CD14-positive monocyte (primary cell): ENCODE measurements at regions not wholly inside any gene's neighbourhood (a gene's known extent, or its start where the extent isn't known, plus 50 kb on each side); places are given as distances from the start of the nearest gene placed in this dataset.
A peak's percentile ranks its signal among the peaks of the same experiment; 100 is the strongest.

Experiments
- DNase-seq, 3 donors: peaks; one replicate each; pipeline ENCODE4 v3.0.0-alpha.2; 2011 to 2022
- H2AFZ ChIP-seq: 2 replicates; pipeline ENCODE4 v1.6.0; 2012; ENCODE audit warnings: mild to moderate bottlenecking, low read depth, low read length, inconsistent platforms; ENCODE audit not compliant: insufficient read depth, poor library complexity, severe bottlenecking
- H3K27ac ChIP-seq, 2 donors: 1 replicate in 1 of 2; 2 replicates in 1 of 2; pipeline ENCODE4 v1.5.1; 2012 to 2013; ENCODE audit warnings: low read length in 2 of 2, control low read depth in 1 of 2, inconsistent platforms in 1 of 2, low read depth in 1 of 2, mild to moderate bottlenecking in 1 of 2
- H3K27me3 ChIP-seq, 2 donors: one replicate each; pipeline versions ENCODE4 v1.6.0 to v1.6.1; 2011 to 2013; ENCODE audit warnings: low read length in 2 of 2; ENCODE audit not compliant: control insufficient read depth in 2 of 2, insufficient read depth in 2 of 2
- H3K36me3 ChIP-seq, 2 donors: replicated peaks in 1 of 2; 1 replicate in 1 of 2; 2 replicates in 1 of 2; pipeline versions ENCODE4 v1.5.1 to v1.6.1; 2012 to 2013; ENCODE audit warnings: low read length in 2 of 2, control low read depth in 1 of 2, inconsistent platforms in 1 of 2, mild to moderate bottlenecking in 1 of 2; ENCODE audit not compliant: insufficient read depth in 2 of 2, control insufficient read depth in 1 of 2
- H3K4me1 ChIP-seq, 2 donors: 1 replicate in 1 of 2; 2 replicates in 1 of 2; pipeline versions ENCODE4 v1.5.1 to v1.6.1; 2012 to 2013; ENCODE audit warnings: low read length in 2 of 2, control low read depth in 1 of 2, inconsistent platforms in 1 of 2, mild to moderate bottlenecking in 1 of 2, moderate library complexity in 1 of 2; ENCODE audit not compliant: insufficient read depth in 2 of 2, control insufficient read depth in 1 of 2
- H3K4me2 ChIP-seq: replicated peaks from 2 replicates; pipeline ENCODE3; 2012; ENCODE audit warnings: low read length, moderate library complexity, mild to moderate bottlenecking; ENCODE audit not compliant: poor library complexity, severe bottlenecking; ENCODE audit errors: extremely low read depth
- H3K4me3 ChIP-seq, 3 experiments: fragments of 200-600 bp in 1 of 3; sonication (generic) in 1 of 3; replicated peaks in 1 of 3; 1 replicate in 2 of 3; 2 replicates in 1 of 3; pipeline ENCODE4 v1.5.1; 2011 to 2013; ENCODE audit warnings: low read length in 3 of 3, mild to moderate bottlenecking in 3 of 3, control low read depth in 2 of 3, low read depth in 2 of 3, inconsistent platforms in 1 of 3, moderate library complexity in 1 of 3
- H3K79me2 ChIP-seq: 2 replicates; pipeline ENCODE4 v1.6.0; 2012; ENCODE audit warnings: mild to moderate bottlenecking, control low read depth, inconsistent platforms, low read length, moderate library complexity; ENCODE audit not compliant: insufficient read depth
- H3K9ac ChIP-seq: 2 replicates; pipeline ENCODE4 v1.6.0; 2017; ENCODE audit warnings: low read length, mild to moderate bottlenecking; ENCODE audit not compliant: insufficient read depth, poor library complexity, severe bottlenecking
- H3K9me3 ChIP-seq, 2 donors: replicated peaks in 1 of 2; 1 replicate in 1 of 2; 2 replicates in 1 of 2; pipeline versions ENCODE4 v1.5.1 to v1.6.1; 2012 to 2013; ENCODE audit warnings: low read length in 2 of 2, control low read depth in 1 of 2; ENCODE audit not compliant: control insufficient read depth in 1 of 2, insufficient read depth in 1 of 2
- H4K20me1 ChIP-seq: 2 replicates; pipeline ENCODE4 v1.6.0; 2012; ENCODE audit warnings: mild to moderate bottlenecking, low read length, control low read depth, moderate library complexity; ENCODE audit not compliant: insufficient read depth
- H3K27ac Mint-ChIP-seq, 7 donors: one replicate each; pipeline ENCODE4 v1.8.0; 2020; ENCODE audit warnings: mild to moderate bottlenecking in 7 of 7, mixed read lengths in 7 of 7, moderate library complexity in 6 of 7, inconsistent platforms in 2 of 7
- H3K27me3 Mint-ChIP-seq, 3 donors: one replicate each; pipeline ENCODE4 v1.8.0; 2021 to 2022; ENCODE audit warnings: low read depth in 3 of 3, mild to moderate bottlenecking in 3 of 3, mixed read lengths in 3 of 3, moderate library complexity in 3 of 3, inconsistent platforms in 1 of 3
- H3K36me3 Mint-ChIP-seq, 2 donors: one replicate each; pipeline ENCODE4 v1.8.0; 2020; ENCODE audit warnings: mixed read lengths in 2 of 2, inconsistent platforms in 1 of 2, mild to moderate bottlenecking in 1 of 2
- H3K4me1 Mint-ChIP-seq: one replicate; pipeline ENCODE4 v1.8.0; 2020; ENCODE audit warnings: mild to moderate bottlenecking, mixed read lengths
- H3K4me3 Mint-ChIP-seq, 2 donors: one replicate each; pipeline ENCODE4 v1.8.0; 2020; ENCODE audit warnings: mild to moderate bottlenecking in 2 of 2, mixed read lengths in 2 of 2, moderate library complexity in 1 of 2
- H3K9me3 Mint-ChIP-seq, 7 donors: one replicate each; pipeline ENCODE4 v1.8.0; 2020 to 2022; ENCODE audit warnings: mixed read lengths in 7 of 7, mild to moderate bottlenecking in 6 of 7, moderate library complexity in 6 of 7, inconsistent platforms in 2 of 7
- WGBS: methylation state at CpG from one replicate; pipeline ENCODE4 v1.1.5; 2013; ENCODE audit warnings: missing lambda C conversion rate; ENCODE audit not compliant: insufficient coverage; 5-methylcytosine and 5-hydroxymethylcytosine counted together
- intact Hi-C, 2 donors: fragments of 100-400 bp; cut with micrococcal nuclease; formaldehyde crosslinking; loops; one replicate each; pipeline versions ENCODE4 v1.15.0 to v1.15.1; 2023
- TF ChIP-seq, protein P1 (sequence below): fragments of 200-600 bp; IDR thresholded peaks from one replicate; pipeline ENCODE4 v1.8.0; 2022; ENCODE audit warnings: antibody characterized with exemption, mild to moderate bottlenecking

DNA sequence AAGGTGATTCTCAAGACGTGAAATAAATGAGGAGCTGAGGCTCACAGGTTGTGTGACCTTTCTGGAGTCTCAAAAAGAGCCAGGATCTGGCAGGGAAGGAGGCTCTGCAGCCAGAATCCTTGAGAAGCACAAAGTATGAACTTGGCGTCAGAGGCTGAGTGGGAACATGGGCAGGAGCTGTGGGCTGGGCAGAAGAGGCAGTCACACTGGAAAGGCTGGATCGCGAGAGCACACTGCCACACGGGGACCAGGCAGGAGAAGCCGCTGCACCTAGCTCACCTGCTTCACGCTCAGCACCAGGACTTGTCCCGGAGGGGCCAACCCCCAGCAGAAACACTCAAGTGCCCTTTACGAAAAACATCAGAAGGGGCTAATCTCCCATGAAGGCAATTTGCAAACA is 535.0 kb downstream of the TNS3 start:
- Mint-ChIP-seq H3K4me3 (no peak overlapping the region), H3K9me3 (peaks cover 0 to 3% (median 0%) of the 10 kb centered on the region in 7 donors), H3K27me3 (peaks cover 5 to 8% (median 6%) of the 10 kb centered on the region in 3 donors), H3K36me3 (no peaks in the 10 kb centered on the region), H3K27ac (peak overlapping the region in 1 of 7 donors; percentile 17), H3K4me1 (no peaks in the 10 kb centered on the region)
- no peak overlapping the region for H3K4me2 ChIP-seq
- H3K27ac ChIP-seq, result no peak overlapping the region
- no peaks in the 10 kb centered on the region for H3K4me1 ChIP-seq
- no peaks in the 10 kb centered on the region for H3K79me2 ChIP-seq
- no peaks in the 10 kb centered on the region for H4K20me1 ChIP-seq
- no peak overlapping the region for H3K4me3 ChIP-seq
- H3K9me3 ChIP-seq, result no peaks in the 10 kb centered on the region
- DNase-seq, result no peak
- H3K36me3 ChIP-seq, result no peaks in the 10 kb centered on the region
- H2AFZ ChIP-seq, result no peak overlapping the region
- peaks cover 4 to 8% of the 10 kb centered on the region in 2 donors for H3K27me3 ChIP-seq
- WGBS, result 94% methylated on average over 8 of the region's 9 CpGs
- intact Hi-C loops, result no loop called here
- no peak overlapping the region for H3K9ac ChIP-seq
- TF ChIP-seq, protein P1, sequence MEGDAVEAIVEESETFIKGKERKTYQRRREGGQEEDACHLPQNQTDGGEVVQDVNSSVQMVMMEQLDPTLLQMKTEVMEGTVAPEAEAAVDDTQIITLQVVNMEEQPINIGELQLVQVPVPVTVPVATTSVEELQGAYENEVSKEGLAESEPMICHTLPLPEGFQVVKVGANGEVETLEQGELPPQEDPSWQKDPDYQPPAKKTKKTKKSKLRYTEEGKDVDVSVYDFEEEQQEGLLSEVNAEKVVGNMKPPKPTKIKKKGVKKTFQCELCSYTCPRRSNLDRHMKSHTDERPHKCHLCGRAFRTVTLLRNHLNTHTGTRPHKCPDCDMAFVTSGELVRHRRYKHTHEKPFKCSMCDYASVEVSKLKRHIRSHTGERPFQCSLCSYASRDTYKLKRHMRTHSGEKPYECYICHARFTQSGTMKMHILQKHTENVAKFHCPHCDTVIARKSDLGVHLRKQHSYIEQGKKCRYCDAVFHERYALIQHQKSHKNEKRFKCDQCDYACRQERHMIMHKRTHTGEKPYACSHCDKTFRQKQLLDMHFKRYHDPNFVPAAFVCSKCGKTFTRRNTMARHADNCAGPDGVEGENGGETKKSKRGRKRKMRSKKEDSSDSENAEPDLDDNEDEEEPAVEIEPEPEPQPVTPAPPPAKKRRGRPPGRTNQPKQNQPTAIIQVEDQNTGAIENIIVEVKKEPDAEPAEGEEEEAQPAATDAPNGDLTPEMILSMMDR, result no peak

DNA sequence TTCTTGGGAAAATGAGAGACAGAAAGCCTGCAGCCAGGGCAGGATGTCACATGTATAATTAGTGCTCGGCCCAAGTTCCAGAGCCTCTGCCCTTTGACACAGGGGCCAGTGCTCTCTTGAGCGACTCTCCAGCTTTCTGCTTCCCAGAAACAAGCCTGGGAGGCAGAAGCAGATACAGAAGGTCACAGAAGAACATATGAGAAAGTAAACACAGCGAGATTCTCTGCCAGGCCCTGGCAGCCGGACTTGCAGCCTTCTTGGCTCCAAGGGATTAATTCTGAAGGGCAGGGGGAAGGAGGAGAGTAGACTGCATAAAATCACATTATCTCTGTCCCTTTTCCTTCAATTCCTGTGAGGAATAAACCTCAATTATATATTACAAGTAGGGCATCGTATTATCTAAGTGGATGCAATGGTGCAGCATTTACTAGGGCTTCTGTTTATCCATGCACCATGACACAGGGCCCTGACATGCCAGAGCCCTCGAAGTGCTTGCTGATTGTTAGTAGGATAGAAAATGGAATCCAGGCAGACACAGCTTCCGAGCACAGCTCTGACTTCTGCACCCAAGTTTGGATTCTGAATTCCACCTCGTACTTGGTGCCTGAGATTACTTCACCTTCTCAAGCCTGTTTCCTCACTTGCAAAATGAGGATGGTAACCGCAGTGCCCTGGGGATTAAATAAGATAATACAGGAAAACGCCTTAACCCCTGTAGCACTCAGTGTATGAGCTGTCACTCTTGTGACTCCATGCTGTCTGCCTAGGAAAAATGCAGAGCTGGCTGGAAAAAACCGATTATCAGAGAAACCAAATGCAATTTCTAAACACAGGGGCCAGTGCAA is 536.5 kb downstream of the TNS3 start:
- Histone ChIP-seq H2AFZ (no peak overlapping the region), H3K36me3 (no peaks in the 10 kb centered on the region), H3K79me2 (no peaks in the 10 kb centered on the region), H3K4me3 (no peak overlapping the region), H3K4me2 (no peak overlapping the region), H3K27ac (no peak overlapping the region), H3K9me3 (no peaks in the 10 kb centered on the region), H3K9ac (no peak overlapping the region), H3K27me3 (no peaks in the 10 kb centered on the region), H4K20me1 (no peaks in the 10 kb centered on the region), H3K4me1 (no peaks in the 10 kb centered on the region)
- DNase-seq, result no peak
- peaks cover 0 to 2% (median 0%) of the 10 kb centered on the region in 3 donors for H3K27me3 Mint-ChIP-seq
- H3K9me3 Mint-ChIP-seq, result peaks cover 0 to 3% (median 0%) of the 10 kb centered on the region in 7 donors
- no peaks in the 10 kb centered on the region for H3K4me1 Mint-ChIP-seq
- no peaks in the 10 kb centered on the region for H3K36me3 Mint-ChIP-seq
- intact Hi-C loops, result no loop called here
- no peak overlapping the region for H3K4me3 Mint-ChIP-seq
- 81% methylated on average over 5 of the region's 11 CpGs for WGBS
- H3K27ac Mint-ChIP-seq, result no peak overlapping the region
- TF ChIP-seq, protein P1, result no peak
